ENCODE measurements at regions not wholly inside any gene's neighbourhood (a gene's known extent, or its start where the extent isn't known, plus 50 kb on each side); places are given as distances from the start of the nearest gene placed in this dataset.

GRCh38 chr3:153036846-153037245 is 125.2 kb upstream of the RAP2B start:
- Histone ChIP-seq H3K18ac (ENCODE audit: low read depth in 1 of 2, low read length in 2 of 2) (no peak overlapping the region), H3K4me3 (ENCODE audit: insufficient read depth in 1 of 2, low read depth in 1 of 2, low read length in 2 of 2) (no peak overlapping the region), H3K4me1 (ENCODE audit: control insufficient read depth, insufficient read depth, low read depth, low read length) (peaks cover 3% of the 10 kb centered on the region), H3K4me2 (ENCODE audit: low read length, poor library complexity, severe bottlenecking) (no peak overlapping the region), H3K27me3 (ENCODE audit: control insufficient read depth in 1 of 2, insufficient read depth in 1 of 2, low read length in 2 of 2) (no peaks in the 10 kb centered on the region), H2BK120ac (ENCODE audit: low read depth, low read length) (no peak overlapping the region), H3K4ac (ENCODE audit: low read depth in 1 of 2, low read length in 2 of 2) (no peak overlapping the region), H2BK12ac (ENCODE audit: low read length in 2 of 2) (no peak overlapping the region), H4K91ac (ENCODE audit: low read length) (no peak overlapping the region), H2AFZ (ENCODE audit: low read depth, low read length) (no peak overlapping the region), H3K23ac (ENCODE audit: low read length in 2 of 2) (no peak overlapping the region), H4K8ac (ENCODE audit: low read length) (no peak overlapping the region), H3K14ac (ENCODE audit: low read length in 2 of 2) (no peak overlapping the region), H2BK5ac (ENCODE audit: low read depth, low read length, poor library complexity, severe bottlenecking) (no peak overlapping the region), H2AK5ac (ENCODE audit: low read length, severe bottlenecking) (no peak overlapping the region), H3K9me3 (ENCODE audit: control insufficient read depth, low read length) (no peaks in the 10 kb centered on the region), H3K9ac (ENCODE audit: low read length) (no peak overlapping the region), H3K27ac (ENCODE audit: low read length, poor library complexity, severe bottlenecking) (no peak overlapping the region), H3K36me3 (ENCODE audit: control insufficient read depth in 1 of 2, insufficient read depth in 2 of 2, low read depth in 1 of 2, low read length in 2 of 2) (no peaks in the 10 kb centered on the region), H3K79me1 (replicated peaks; ENCODE audit: low read length, poor library complexity, severe bottlenecking) (no peaks in the 10 kb centered on the region), H2BK15ac (ENCODE audit: low read depth, poor library complexity, severe bottlenecking) (no peak overlapping the region)
- 100% methylated on average over 1 of the region's 2 CpGs for WGBS
- no peak for DNase-seq

GRCh38 chr3:153038367-153038766 is 123.7 kb upstream of the RAP2B start:
- Histone ChIP-seq H2BK5ac (ENCODE audit: low read depth, low read length, poor library complexity, severe bottlenecking) (no peak overlapping the region), H3K14ac (ENCODE audit: low read length in 2 of 2) (no peak overlapping the region), H3K9ac (ENCODE audit: low read length) (no peak overlapping the region), H4K8ac (ENCODE audit: low read length) (no peak overlapping the region), H3K9me3 (ENCODE audit: control insufficient read depth, low read length) (no peaks in the 10 kb centered on the region), H3K79me1 (replicated peaks; ENCODE audit: low read length, poor library complexity, severe bottlenecking) (no peaks in the 10 kb centered on the region), H3K4me3 (ENCODE audit: insufficient read depth in 1 of 2, low read depth in 1 of 2, low read length in 2 of 2) (no peak overlapping the region), H3K23ac (ENCODE audit: low read length in 2 of 2) (no peak overlapping the region), H3K27me3 (ENCODE audit: control insufficient read depth in 1 of 2, insufficient read depth in 1 of 2, low read length in 2 of 2) (no peaks in the 10 kb centered on the region), H2BK12ac (ENCODE audit: low read length in 2 of 2) (no peak overlapping the region), H3K4me1 (ENCODE audit: control insufficient read depth, insufficient read depth, low read depth, low read length) (peaks cover 3% of the 10 kb centered on the region), H3K4me2 (ENCODE audit: low read length, poor library complexity, severe bottlenecking) (no peak overlapping the region), H3K18ac (ENCODE audit: low read depth in 1 of 2, low read length in 2 of 2) (no peak overlapping the region), H2AFZ (ENCODE audit: low read depth, low read length) (no peak overlapping the region), H2AK5ac (ENCODE audit: low read length, severe bottlenecking) (no peak overlapping the region), H3K27ac (ENCODE audit: low read length, poor library complexity, severe bottlenecking) (no peak overlapping the region), H3K4ac (ENCODE audit: low read depth in 1 of 2, low read length in 2 of 2) (no peak overlapping the region), H2BK15ac (ENCODE audit: low read depth, poor library complexity, severe bottlenecking) (no peak overlapping the region), H3K36me3 (ENCODE audit: control insufficient read depth in 1 of 2, insufficient read depth in 2 of 2, low read depth in 1 of 2, low read length in 2 of 2) (no peaks in the 10 kb centered on the region), H4K91ac (ENCODE audit: low read length) (no peak overlapping the region), H2BK120ac (ENCODE audit: low read depth, low read length) (no peak overlapping the region)
- 100% methylated on average over 5 of the region's 5 CpGs for WGBS
- no peak for DNase-seq

GRCh38 chr3:153038779-153039178 is 123.2 kb upstream of the RAP2B start:
- DNase-seq: no peak
- no peak overlapping the region for H3K14ac ChIP-seq (ENCODE audit: low read length in 2 of 2)
- H3K36me3 ChIP-seq (ENCODE audit: control insufficient read depth in 1 of 2, insufficient read depth in 2 of 2, low read depth in 1 of 2, low read length in 2 of 2): no peaks in the 10 kb centered on the region
- H2BK5ac ChIP-seq (ENCODE audit: low read depth, low read length, poor library complexity, severe bottlenecking): no peak overlapping the region
- H2BK12ac ChIP-seq (ENCODE audit: low read length in 2 of 2): no peak overlapping the region
- no peak overlapping the region for H3K4ac ChIP-seq (ENCODE audit: low read depth in 1 of 2, low read length in 2 of 2)
- WGBS: 73% methylated on average over 9 of the region's 9 CpGs
- H4K8ac ChIP-seq (ENCODE audit: low read length): no peak overlapping the region
- no peak overlapping the region for H3K4me3 ChIP-seq (ENCODE audit: insufficient read depth in 1 of 2, low read depth in 1 of 2, low read length in 2 of 2)
- H3K4me2 ChIP-seq (ENCODE audit: low read length, poor library complexity, severe bottlenecking): no peak overlapping the region
- H3K27me3 ChIP-seq (ENCODE audit: control insufficient read depth in 1 of 2, insufficient read depth in 1 of 2, low read length in 2 of 2): no peaks in the 10 kb centered on the region
- no peak overlapping the region for H2BK120ac ChIP-seq (ENCODE audit: low read depth, low read length)
- H3K18ac ChIP-seq (ENCODE audit: low read depth in 1 of 2, low read length in 2 of 2): no peak overlapping the region
- H3K9me3 ChIP-seq (ENCODE audit: control insufficient read depth, low read length): no peaks in the 10 kb centered on the region
- no peak overlapping the region for H2AK5ac ChIP-seq (ENCODE audit: low read length, severe bottlenecking)
- H3K4me1 ChIP-seq (ENCODE audit: control insufficient read depth, insufficient read depth, low read depth, low read length): peaks cover 3% of the 10 kb centered on the region
- H2BK15ac ChIP-seq (ENCODE audit: low read depth, poor library complexity, severe bottlenecking): no peak overlapping the region
- no peaks in the 10 kb centered on the region for H3K79me1 ChIP-seq (replicated peaks; ENCODE audit: low read length, poor library complexity, severe bottlenecking)
- no peak overlapping the region for H3K9ac ChIP-seq (ENCODE audit: low read length)
- no peak overlapping the region for H2AFZ ChIP-seq (ENCODE audit: low read depth, low read length)
- H4K91ac ChIP-seq (ENCODE audit: low read length): no peak overlapping the region
- H3K23ac ChIP-seq (ENCODE audit: low read length in 2 of 2): no peak overlapping the region
- H3K27ac ChIP-seq (ENCODE audit: low read length, poor library complexity, severe bottlenecking): no peak overlapping the region

- H3K79me1 ChIP-seq (replicated peaks; ENCODE audit: low read length, poor library complexity, severe bottlenecking): no peaks in the 10 kb centered on the region
- H3K4me2 ChIP-seq (ENCODE audit: low read length, poor library complexity, severe bottlenecking): no peak overlapping the region
- H3K4ac ChIP-seq (ENCODE audit: low read depth in 1 of 2, low read length in 2 of 2): no peak overlapping the region
- H2BK12ac ChIP-seq (ENCODE audit: low read length in 2 of 2): no peak overlapping the region
- no peak overlapping the region for H2BK15ac ChIP-seq (ENCODE audit: low read depth, poor library complexity, severe bottlenecking)
- H3K23ac ChIP-seq (ENCODE audit: low read length in 2 of 2): no peak overlapping the region
- no peak for DNase-seq
- no peak overlapping the region for H3K18ac ChIP-seq (ENCODE audit: low read depth in 1 of 2, low read length in 2 of 2)
- H3K9me3 ChIP-seq (ENCODE audit: control insufficient read depth, low read length): no peaks in the 10 kb centered on the region
- peaks cover 3% of the 10 kb centered on the region for H3K4me1 ChIP-seq (ENCODE audit: control insufficient read depth, insufficient read depth, low read depth, low read length)
- no peak overlapping the region for H3K27ac ChIP-seq (ENCODE audit: low read length, poor library complexity, severe bottlenecking)
- no peak overlapping the region for H2BK5ac ChIP-seq (ENCODE audit: low read depth, low read length, poor library complexity, severe bottlenecking)
- H3K27me3 ChIP-seq (ENCODE audit: control insufficient read depth in 1 of 2, insufficient read depth in 1 of 2, low read length in 2 of 2): no peaks in the 10 kb centered on the region
- 88% methylated on average over 1 of the region's 2 CpGs for WGBS
- no peak overlapping the region for H3K9ac ChIP-seq (ENCODE audit: low read length)
- no peak overlapping the region for H4K8ac ChIP-seq (ENCODE audit: low read length)
- H2AFZ ChIP-seq (ENCODE audit: low read depth, low read length): no peak overlapping the region
- no peak overlapping the region for H2BK120ac ChIP-seq (ENCODE audit: low read depth, low read length)
- no peak overlapping the region for H4K91ac ChIP-seq (ENCODE audit: low read length)
- no peak overlapping the region for H3K4me3 ChIP-seq (ENCODE audit: insufficient read depth in 1 of 2, low read depth in 1 of 2, low read length in 2 of 2)
- no peaks in the 10 kb centered on the region for H3K36me3 ChIP-seq (ENCODE audit: control insufficient read depth in 1 of 2, insufficient read depth in 2 of 2, low read depth in 1 of 2, low read length in 2 of 2)
- H2AK5ac ChIP-seq (ENCODE audit: low read length, severe bottlenecking): no peak overlapping the region
- no peak overlapping the region for H3K14ac ChIP-seq (ENCODE audit: low read length in 2 of 2)
Measured at GRCh38 chr3:153041181-153041580, 120.8 kb upstream of the RAP2B start.
